ENCODE measurements at regions not wholly inside any gene's neighbourhood (a gene's known extent, or its start where the extent isn't known, plus 50 kb on each side); places are given as distances from the start of the nearest gene placed in this dataset.

GRCh38 chr6:164274493-164274892, 860.0 kb downstream of the QKI start:
- no peak for DNase-seq

GRCh38 chr6:164273491-164273890, 859.0 kb downstream of the QKI start:
- no peak for DNase-seq

DNA sequence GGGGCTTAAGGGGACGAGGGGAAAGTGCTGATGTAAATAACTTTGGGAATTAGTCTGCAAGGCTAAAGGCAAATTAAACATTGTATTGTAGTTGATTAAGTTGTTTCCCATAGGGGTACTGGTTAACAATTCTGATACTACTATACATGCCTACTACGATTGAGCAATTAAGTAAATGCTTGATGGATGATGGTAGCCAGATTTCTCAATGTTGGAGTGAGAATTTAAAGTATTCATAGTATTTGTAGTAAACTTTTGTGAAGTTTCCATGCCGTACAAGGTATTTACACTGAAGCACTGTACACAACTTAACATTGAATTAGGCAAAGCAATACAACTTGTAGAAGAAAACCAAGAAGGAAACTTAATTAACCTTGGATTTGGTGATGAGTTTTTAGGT, 852.3 kb downstream of the QKI start:
- DNase-seq, result no peak

GRCh38 chr6:164262348-164262747, 847.8 kb downstream of the QKI start:
- no peak for DNase-seq

GRCh38 chr6:164258421-164258820, 843.9 kb downstream of the QKI start:
- DNase-seq, result no peak

DNA sequence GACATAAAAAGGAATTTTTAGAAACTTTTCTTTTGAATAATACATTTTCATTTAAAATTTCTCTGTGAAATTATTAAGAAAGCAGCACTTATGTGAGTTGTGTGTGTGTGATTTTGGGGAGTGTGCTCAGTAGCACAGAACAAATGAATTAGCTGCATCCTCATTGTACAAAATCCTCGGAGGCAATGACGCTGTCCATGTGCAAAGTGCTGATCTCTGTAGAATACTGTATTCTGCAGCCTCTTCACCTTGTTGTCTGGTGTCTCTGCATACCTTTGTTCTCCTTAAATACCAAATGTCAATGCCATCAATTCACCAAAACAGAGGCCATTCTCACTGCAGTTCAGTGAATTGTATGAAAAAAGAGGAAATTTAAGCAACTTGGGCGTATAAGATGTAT, 838.4 kb downstream of the QKI start:
- no peak for DNase-seq

DNA sequence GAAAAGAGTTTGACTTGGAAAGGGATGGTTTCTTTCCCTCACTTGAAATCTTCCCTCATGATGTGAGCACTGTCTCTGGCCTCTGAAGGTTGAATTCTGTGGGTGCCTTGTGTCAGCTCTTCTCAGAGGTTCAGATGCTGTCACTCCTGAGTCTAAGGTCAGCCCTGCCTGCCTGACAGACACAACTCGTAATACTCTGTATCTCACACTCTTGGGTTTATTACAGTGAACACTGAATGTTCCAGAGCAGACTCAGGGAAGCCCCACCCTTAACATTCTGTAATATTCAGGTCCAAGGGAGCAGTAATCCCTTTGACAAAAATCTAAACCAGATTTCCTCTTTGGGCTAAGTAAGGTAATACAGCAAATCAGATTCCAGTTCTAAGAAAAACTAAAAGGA, 837.8 kb downstream of the QKI start:
- no peak for DNase-seq

- no peak for DNase-seq
Measured at GRCh38 chr6:164247106-164247505, 832.6 kb downstream of the QKI start.

DNA sequence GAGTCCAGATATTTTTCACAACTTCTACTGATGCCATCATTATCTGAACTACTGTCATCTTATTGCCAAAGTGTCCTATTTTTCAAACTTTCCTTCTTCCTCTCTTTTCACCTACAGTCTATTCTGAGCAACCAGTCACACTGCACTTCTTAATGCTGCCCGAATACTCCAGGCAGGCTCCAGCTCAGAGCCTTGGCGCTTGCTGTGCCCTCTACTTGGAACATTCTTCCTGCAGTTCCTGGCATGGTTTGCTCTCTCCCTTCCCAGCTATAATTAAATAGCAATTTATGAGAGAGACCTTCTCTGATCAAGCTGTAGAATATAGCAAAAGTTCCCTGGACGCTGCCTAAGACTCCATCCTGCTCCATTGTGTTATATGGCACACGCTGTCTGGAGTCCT, 831.6 kb downstream of the QKI start:
- no peak for DNase-seq

DNA sequence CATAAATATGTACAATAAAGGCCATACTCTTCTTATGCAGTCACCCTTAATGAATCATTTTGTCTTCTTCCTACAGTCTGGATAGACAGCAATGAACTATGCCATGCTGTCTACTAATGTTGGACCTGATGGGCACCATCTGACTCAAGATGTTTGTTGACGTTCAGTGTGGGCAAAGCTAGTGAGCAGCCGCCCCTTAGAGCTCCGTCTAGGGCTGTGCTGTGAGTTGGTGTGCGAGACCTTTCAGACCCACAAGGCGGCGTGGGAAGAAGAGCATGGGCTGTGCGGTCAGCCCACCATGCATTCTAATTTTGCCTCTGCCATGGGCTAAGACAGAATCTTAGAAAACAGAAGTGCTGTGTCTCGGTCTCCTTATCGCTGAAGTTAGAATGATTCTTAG, 829.4 kb downstream of the QKI start:
- DNase-seq, result no peak

- DNase-seq, result no peak
Measured at GRCh38 chr6:164243012-164243610, 828.6 kb downstream of the QKI start.

DNA sequence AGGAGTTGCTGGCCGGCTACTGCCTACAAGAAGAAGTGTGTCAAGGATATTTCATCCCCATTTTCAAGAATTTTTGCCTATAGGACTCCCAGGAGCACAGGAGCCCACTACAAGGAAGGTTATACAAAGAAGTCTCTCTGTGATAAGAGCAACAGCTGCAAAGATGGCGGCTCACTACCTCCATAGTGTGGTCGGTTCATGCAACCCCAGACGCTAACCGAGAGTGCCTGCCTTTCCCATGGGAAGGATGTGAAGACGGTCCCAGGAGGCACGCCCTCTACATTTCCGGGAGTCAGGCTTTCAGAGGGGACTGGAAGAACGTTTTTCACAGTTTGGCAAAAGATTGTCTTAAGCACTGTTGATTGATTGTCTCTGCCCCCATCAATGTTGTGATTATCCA, 816.3 kb downstream of the QKI start:
- no peak for DNase-seq

- no peak for DNase-seq
Measured at GRCh38 chr6:164230259-164230658, 815.7 kb downstream of the QKI start.

- DNase-seq, result no peak
Measured at GRCh38 chr6:164229716-164230115, 815.2 kb downstream of the QKI start.

DNA sequence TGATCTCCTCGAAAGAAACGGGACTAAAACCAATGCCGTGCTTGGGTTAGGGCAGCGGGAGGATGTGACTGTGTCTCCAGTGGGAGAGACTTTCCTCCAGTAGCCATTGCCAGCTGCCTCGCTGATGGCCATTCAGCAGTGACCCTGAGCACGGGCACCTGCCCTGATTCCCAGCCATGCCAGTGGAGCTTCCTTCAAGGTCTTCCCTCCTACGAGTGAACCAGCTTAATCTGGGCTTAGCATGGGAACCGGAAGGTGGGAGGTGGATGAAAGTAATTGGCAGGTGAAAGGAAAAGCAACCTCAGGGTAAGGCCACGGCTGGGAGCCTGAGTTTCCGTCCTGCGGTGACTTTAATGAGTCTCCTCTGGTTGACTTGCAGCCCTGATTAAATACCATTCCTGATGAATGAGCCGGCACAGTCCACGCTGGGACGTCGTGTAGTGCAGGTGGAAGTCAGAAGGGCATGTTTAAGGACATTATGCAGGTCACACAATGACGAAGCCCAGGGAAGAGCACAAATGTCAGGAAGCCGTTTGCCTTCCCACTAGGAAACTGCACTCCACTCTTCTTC, 813.5 kb downstream of the QKI start:
- no peak for DNase-seq

GRCh38 chr6:164216839-164217238, 802.3 kb downstream of the QKI start:
- no peak for DNase-seq

DNA sequence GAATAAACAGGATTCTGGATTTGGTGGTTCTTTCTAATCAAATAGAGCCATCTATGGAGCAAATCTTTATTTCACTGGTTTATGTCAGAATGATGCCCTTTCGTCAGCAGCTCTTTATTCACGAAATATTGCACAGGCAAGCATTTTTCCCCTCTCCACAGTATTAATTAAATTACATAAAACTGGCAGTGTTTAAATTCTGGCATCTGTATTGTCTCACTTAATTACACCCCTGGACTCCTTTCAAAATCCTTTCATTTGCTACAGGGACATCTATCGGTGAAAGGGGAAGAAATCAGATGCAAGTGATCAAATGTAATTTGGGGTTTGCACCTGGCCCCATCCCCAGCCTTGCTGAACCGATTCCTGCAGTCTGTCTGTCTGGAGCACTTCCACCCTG, 801.9 kb downstream of the QKI start:
- DNase-seq, result no peak

DNA sequence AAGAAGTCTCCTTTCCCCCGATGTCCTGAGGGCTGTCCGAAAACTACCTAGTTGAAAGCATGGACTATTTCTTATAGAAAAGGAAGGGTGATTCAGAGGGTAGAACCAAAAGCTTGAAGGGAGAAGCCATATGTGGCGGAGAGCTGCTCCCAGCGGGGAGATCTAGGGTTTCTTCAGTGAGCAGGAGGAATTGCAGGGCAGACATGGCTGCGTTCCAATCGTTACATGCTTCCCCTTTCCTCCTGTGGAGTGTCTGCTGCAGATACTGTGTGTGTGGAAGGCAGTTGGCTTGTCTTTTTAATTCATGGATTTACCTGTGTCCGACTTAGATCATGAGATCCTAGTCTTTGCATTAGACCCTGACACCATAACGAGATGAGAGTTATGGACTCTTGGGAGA, 799.5 kb downstream of the QKI start:
- no peak for DNase-seq

GRCh38 chr6:164211254-164211653, 796.7 kb downstream of the QKI start:
- no peak for DNase-seq

GRCh38 chr6:164210783-164211182, 796.3 kb downstream of the QKI start:
- DNase-seq, result no peak

GRCh38 chr6:164210323-164210722, 795.8 kb downstream of the QKI start:
- no peak for DNase-seq

- no peak for DNase-seq
Measured at GRCh38 chr6:164208371-164208770, 793.9 kb downstream of the QKI start.

- DNase-seq, result no peak
Measured at GRCh38 chr6:164206807-164207423, 792.4 kb downstream of the QKI start.

DNA sequence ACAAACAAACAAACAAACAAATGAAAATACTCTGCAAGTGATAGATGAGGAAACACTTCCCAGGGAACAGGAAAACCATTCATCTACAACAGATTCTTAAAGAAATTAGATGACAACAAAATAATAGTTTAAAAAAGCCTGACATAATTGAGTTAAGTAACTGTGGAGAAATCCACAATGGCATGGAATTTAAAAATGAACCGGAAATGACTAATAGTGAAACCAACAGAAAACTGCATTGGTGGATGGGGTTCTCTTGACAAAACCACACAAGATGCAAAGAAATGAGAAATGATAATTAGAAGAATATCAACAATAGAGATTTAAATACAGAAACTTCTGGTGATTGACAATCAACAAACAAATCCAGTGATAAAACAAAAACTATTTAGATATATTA, 785.6 kb downstream of the QKI start:
- DNase-seq, result no peak

- no peak for DNase-seq
Measured at GRCh38 chr6:164195942-164196281, 781.4 kb downstream of the QKI start.
